ENCODE measurements at regions not wholly inside any gene's neighbourhood (a gene's known extent, or its start where the extent isn't known, plus 50 kb on each side); places are given as distances from the start of the nearest gene placed in this dataset.

DNA sequence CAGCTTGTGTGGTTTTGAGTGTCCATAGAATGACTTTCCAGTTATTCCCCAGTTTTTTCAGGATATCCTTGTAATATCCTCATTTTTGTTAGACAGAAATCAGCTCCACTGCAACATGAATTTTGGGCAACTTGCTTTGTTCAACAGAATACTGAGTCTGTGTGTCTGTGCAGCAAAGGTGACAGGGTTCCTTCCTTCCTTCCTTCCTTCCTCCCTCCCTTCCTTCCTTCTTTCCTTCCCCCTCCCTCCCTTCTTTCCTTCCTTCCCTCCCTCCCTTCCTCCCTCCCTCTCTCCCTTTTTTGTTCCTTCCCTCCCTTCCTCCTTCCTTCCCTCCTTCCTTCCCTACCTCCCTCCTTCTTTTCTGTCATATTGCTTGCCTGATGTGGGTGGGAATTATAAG lies 496.5 kb downstream of the EPM2A start (continued):
- TF ChIP-seq MAFK (IDR thresholded peaks at IDR 0.05; ENCODE audit: low read depth, low read length) (no peak), CREB1 (IDR thresholded peaks at IDR 0.05) (no peak), EZH2 (IDR thresholded peaks at IDR 0.05; ENCODE audit: low read depth, low read length, severe bottlenecking) (no peak), CHD2 (IDR thresholded peaks at IDR 0.05; ENCODE audit: low read length) (no peak), JUND (IDR thresholded peaks at IDR 0.05; ENCODE audit: low read length) (no peak)

Measured in H1 (cell line).